Liver (tissue), 8 donors: ENCODE measurements at regions not wholly inside any gene's neighbourhood (a gene's known extent, or its start where the extent isn't known, plus 50 kb on each side); places are given as distances from the start of the nearest gene placed in this dataset.

Experiments used
- DNase-seq: peaks from one replicate; pipeline ENCODE4 v3.0.0-alpha.2; 2017; ENCODE audit warnings: low spot score
- H3K27ac ChIP-seq, 2 donors: one replicate each; pipeline ENCODE4 v1.7.0; 2013; ENCODE audit warnings: inconsistent platforms in 2 of 2, low read length in 2 of 2, control low read depth in 1 of 2, low read depth in 1 of 2, mild to moderate bottlenecking in 1 of 2
- H3K27me3 ChIP-seq, 4 donors: one replicate each; pipeline versions ENCODE4 v1.6.1 to v1.7.0; 2013; ENCODE audit warnings: low read length in 3 of 4, inconsistent platforms in 1 of 4, mild to moderate bottlenecking in 1 of 4, moderate library complexity in 1 of 4; ENCODE audit not compliant: control insufficient read depth in 4 of 4, insufficient read depth in 4 of 4
- H3K36me3 ChIP-seq, 4 donors: one replicate each; pipeline versions ENCODE4 v1.6.1 to v1.7.0; 2013; ENCODE audit warnings: low read length in 3 of 4, mild to moderate bottlenecking in 3 of 4, low read depth in 1 of 4, moderate library complexity in 1 of 4; ENCODE audit not compliant: control insufficient read depth in 4 of 4, insufficient read depth in 3 of 4
- H3K4me1 ChIP-seq, 4 donors: one replicate each; pipeline versions ENCODE4 v1.6.1 to v1.7.0; 2013; ENCODE audit warnings: low read length in 3 of 4, mild to moderate bottlenecking in 3 of 4, moderate library complexity in 1 of 4; ENCODE audit not compliant: control insufficient read depth in 4 of 4, insufficient read depth in 4 of 4
- H3K4me3 ChIP-seq, 3 donors: one replicate each; pipeline versions ENCODE4 v1.6.1 to v1.7.0; 2013; ENCODE audit warnings: low read length in 3 of 3, control low read depth in 1 of 3, low read depth in 1 of 3, mild to moderate bottlenecking in 1 of 3
- H3K9ac ChIP-seq, 2 donors: one replicate each; pipeline ENCODE4 v1.7.0; 2013; ENCODE audit warnings: low read length in 2 of 2, mild to moderate bottlenecking in 2 of 2, moderate library complexity in 2 of 2, control low read depth in 1 of 2, low read depth in 1 of 2
- H3K9me3 ChIP-seq, 4 donors: one replicate each; pipeline versions ENCODE4 v1.6.1 to v1.7.0; 2013; ENCODE audit warnings: low read length in 3 of 4; ENCODE audit not compliant: control insufficient read depth in 4 of 4
- ATF3 ChIP-seq: IDR thresholded peaks from 2 replicates; pipeline ENCODE4 v1.6.1; 2016; ENCODE audit warnings: antibody characterized with exemption
- CTCF ChIP-seq: fragments of 150-350 bp; IDR thresholded peaks from 2 replicates; pipeline ENCODE4 v1.5.1; 2017; ENCODE audit warnings: improper control_type of control experiment, low read depth, low read length; ENCODE audit not compliant: missing input control
- EGR1 ChIP-seq, 2 donors: IDR thresholded peaks; 2 replicates each; pipeline ENCODE4 v1.6.1; 2016 to 2018; ENCODE audit warnings: antibody characterized with exemption in 2 of 2, low read depth in 2 of 2
- FOXA1 ChIP-seq: IDR thresholded peaks from 2 replicates; pipeline ENCODE4 v1.6.1; 2016; ENCODE audit warnings: antibody characterized with exemption
- FOXA2 ChIP-seq: IDR thresholded peaks from 2 replicates; pipeline ENCODE4 v1.6.1; 2016; ENCODE audit warnings: antibody characterized with exemption
- GABPA ChIP-seq, 2 donors: IDR thresholded peaks in 1 of 2; conservative IDR thresholded peaks in 1 of 2; 2 replicates each; pipeline ENCODE4 v1.6.1; 2016; ENCODE audit warnings: antibody characterized with exemption in 2 of 2, mild to moderate bottlenecking in 1 of 2, moderate library complexity in 1 of 2
- HNF4A ChIP-seq, 2 donors: conservative IDR thresholded peaks; 2 replicates each; pipeline ENCODE4 v1.6.1; 2016; ENCODE audit warnings: antibody characterized with exemption in 2 of 2, mild to moderate bottlenecking in 2 of 2
- HNF4G ChIP-seq: IDR thresholded peaks from 2 replicates; pipeline ENCODE4 v1.6.1; 2016; ENCODE audit warnings: antibody characterized with exemption
- JUND ChIP-seq, 2 donors: IDR thresholded peaks; 2 replicates each; pipeline ENCODE4 v1.6.1; 2016; ENCODE audit warnings: antibody characterized with exemption in 2 of 2
- MAX ChIP-seq: IDR thresholded peaks from 2 replicates; pipeline ENCODE4 v1.6.1; 2016; ENCODE audit warnings: antibody characterized with exemption
- NR2F2 ChIP-seq: IDR thresholded peaks from 2 replicates; pipeline ENCODE4 v1.6.1; 2016; ENCODE audit warnings: antibody characterized with exemption
- RAD21 ChIP-seq, 2 donors: IDR thresholded peaks; 2 replicates each; pipeline ENCODE4 v1.6.1; 2016; ENCODE audit warnings: antibody characterized with exemption in 2 of 2, mild to moderate bottlenecking in 2 of 2
- REST ChIP-seq: IDR thresholded peaks from 2 replicates; pipeline ENCODE4 v1.6.1; 2016; ENCODE audit warnings: antibody characterized with exemption, mild to moderate bottlenecking
- RXRA ChIP-seq, 2 donors: IDR thresholded peaks; 2 replicates each; pipeline ENCODE4 v1.6.1; 2017 to 2018; ENCODE audit warnings: antibody characterized with exemption in 2 of 2, mild to moderate bottlenecking in 1 of 2
- SP1 ChIP-seq: IDR thresholded peaks from 2 replicates; pipeline ENCODE4 v1.6.1; 2018; ENCODE audit warnings: antibody characterized with exemption, mild to moderate bottlenecking
- TAF1 ChIP-seq: conservative IDR thresholded peaks from 2 replicates; pipeline ENCODE4 v1.6.1; 2016; ENCODE audit warnings: antibody characterized with exemption, mild to moderate bottlenecking
- YY1 ChIP-seq: IDR thresholded peaks from 2 replicates; pipeline ENCODE4 v1.6.1; 2016; ENCODE audit warnings: antibody characterized with exemption, mild to moderate bottlenecking
- ZBTB33 ChIP-seq: IDR thresholded peaks from 2 replicates; pipeline ENCODE4 v1.6.1; 2016; ENCODE audit warnings: antibody characterized with exemption
- WGBS: extraction: QIAGEN DNeasy Blood & Tissue Kit; methylation state at CpG from one replicate; pipeline ENCODE4 v1.1.7; 2013; 5-methylcytosine and 5-hydroxymethylcytosine counted together
- donor health status: healthy.
- donor health status: healthy.
- donor health status: healthy.
- donor health status: healthy.
- donor health status: healthy.

GRCh38 chr4:15286041-15286440 is 141.8 kb upstream of the C1QTNF7 start:
- TF ChIP-seq RXRA (IDR thresholded peaks at IDR 0.05), result no peak
- TF ChIP-seq FOXA2, result no peak
- no peak for TF ChIP-seq EGR1 (IDR thresholded peaks at IDR 0.05; ENCODE audit: low read depth in 2 of 2)
- no peak for TF ChIP-seq SP1
- TF ChIP-seq GABPA (IDR thresholded peaks at IDR 0.05 in 1 of 2, conservative IDR thresholded peaks at IDR 0.05 in 1 of 2), result no peak
- TF ChIP-seq HNF4A (conservative IDR thresholded peaks at IDR 0.05), result no peak
- no peak for TF ChIP-seq TAF1
- TF ChIP-seq ZBTB33, result no peak
- no peak for TF ChIP-seq REST
- no peak for TF ChIP-seq HNF4G
- no peak for TF ChIP-seq FOXA1
- no peak for TF ChIP-seq ATF3
- TF ChIP-seq JUND (IDR thresholded peaks at IDR 0.05), result no peak
- TF ChIP-seq RAD21 (IDR thresholded peaks at IDR 0.05), result no peak
- no peak for TF ChIP-seq YY1
- TF ChIP-seq MAX, result no peak
- no peak for TF ChIP-seq CTCF
- no peak for TF ChIP-seq NR2F2
- no peaks in the 10 kb centered on the region for H3K9me3 ChIP-seq
- no peaks in the 10 kb centered on the region for H3K27me3 ChIP-seq
- no peak overlapping the region for H3K9ac ChIP-seq
- 95% methylated on average over 2 of the region's 2 CpGs for WGBS
- H3K36me3 ChIP-seq, result no peaks in the 10 kb centered on the region
- H3K27ac ChIP-seq, result no peak overlapping the region
- H3K4me3 ChIP-seq, result no peak overlapping the region
- H3K4me1 ChIP-seq, result no peaks in the 10 kb centered on the region
- no peak for DNase-seq
